ENCODE measurements at regions not wholly inside any gene's neighbourhood (a gene's known extent, or its start where the extent isn't known, plus 50 kb on each side); places are given as distances from the start of the nearest gene placed in this dataset.

GRCh38 chr3:193832833-193833413 lies 239.9 kb downstream of the OPA1 start:
- Histone ChIP-seq H3K4me3 (ENCODE audit: low read depth, low read length) (no peak overlapping the region), H3K36me3 (ENCODE audit: control insufficient read depth in 2 of 2, insufficient read depth in 1 of 2, low read length in 2 of 2) (no peaks in the 10 kb centered on the region), H3K9me3 (ENCODE audit: control insufficient read depth, insufficient read depth, low read depth, low read length) (no peaks in the 10 kb centered on the region), H3K27ac (ENCODE audit: extremely low read depth, low read depth, low read length) (no peak overlapping the region), H3K4me1 (ENCODE audit: control insufficient read depth, insufficient read depth, low read length) (no peaks in the 10 kb centered on the region)
- ChIA-PET POLR2A (no interaction called here), CTCF (no interaction called here)
- 0 out of 2 replicates have a peak, but pooled peaks have one; percentile 43 for TF ChIP-seq ZNF623 (tag by site-specific recombination; IDR thresholded peaks at IDR 0.05)
- TF ChIP-seq, protein P1, sequence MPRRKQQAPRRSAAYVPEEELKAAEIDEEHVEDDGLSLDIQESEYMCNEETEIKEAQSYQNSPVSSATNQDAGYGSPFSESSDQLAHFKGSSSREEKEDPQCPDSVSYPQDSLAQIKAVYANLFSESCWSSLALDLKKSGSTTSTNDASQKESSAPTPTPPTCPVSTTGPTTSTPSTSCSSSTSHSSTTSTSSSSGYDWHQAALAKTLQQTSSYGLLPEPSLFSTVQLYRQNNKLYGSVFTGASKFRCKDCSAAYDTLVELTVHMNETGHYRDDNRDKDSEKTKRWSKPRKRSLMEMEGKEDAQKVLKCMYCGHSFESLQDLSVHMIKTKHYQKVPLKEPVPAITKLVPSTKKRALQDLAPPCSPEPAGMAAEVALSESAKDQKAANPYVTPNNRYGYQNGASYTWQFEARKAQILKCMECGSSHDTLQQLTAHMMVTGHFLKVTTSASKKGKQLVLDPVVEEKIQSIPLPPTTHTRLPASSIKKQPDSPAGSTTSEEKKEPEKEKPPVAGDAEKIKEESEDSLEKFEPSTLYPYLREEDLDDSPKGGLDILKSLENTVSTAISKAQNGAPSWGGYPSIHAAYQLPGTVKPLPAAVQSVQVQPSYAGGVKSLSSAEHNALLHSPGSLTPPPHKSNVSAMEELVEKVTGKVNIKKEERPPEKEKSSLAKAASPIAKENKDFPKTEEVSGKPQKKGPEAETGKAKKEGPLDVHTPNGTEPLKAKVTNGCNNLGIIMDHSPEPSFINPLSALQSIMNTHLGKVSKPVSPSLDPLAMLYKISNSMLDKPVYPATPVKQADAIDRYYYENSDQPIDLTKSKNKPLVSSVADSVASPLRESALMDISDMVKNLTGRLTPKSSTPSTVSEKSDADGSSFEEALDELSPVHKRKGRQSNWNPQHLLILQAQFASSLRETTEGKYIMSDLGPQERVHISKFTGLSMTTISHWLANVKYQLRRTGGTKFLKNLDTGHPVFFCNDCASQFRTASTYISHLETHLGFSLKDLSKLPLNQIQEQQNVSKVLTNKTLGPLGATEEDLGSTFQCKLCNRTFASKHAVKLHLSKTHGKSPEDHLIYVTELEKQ (tag by site-specific recombination; IDR thresholded peaks at IDR 0.05; ENCODE audit: borderline replicate concordance): no peak
- TF ChIP-seq, protein P2, sequence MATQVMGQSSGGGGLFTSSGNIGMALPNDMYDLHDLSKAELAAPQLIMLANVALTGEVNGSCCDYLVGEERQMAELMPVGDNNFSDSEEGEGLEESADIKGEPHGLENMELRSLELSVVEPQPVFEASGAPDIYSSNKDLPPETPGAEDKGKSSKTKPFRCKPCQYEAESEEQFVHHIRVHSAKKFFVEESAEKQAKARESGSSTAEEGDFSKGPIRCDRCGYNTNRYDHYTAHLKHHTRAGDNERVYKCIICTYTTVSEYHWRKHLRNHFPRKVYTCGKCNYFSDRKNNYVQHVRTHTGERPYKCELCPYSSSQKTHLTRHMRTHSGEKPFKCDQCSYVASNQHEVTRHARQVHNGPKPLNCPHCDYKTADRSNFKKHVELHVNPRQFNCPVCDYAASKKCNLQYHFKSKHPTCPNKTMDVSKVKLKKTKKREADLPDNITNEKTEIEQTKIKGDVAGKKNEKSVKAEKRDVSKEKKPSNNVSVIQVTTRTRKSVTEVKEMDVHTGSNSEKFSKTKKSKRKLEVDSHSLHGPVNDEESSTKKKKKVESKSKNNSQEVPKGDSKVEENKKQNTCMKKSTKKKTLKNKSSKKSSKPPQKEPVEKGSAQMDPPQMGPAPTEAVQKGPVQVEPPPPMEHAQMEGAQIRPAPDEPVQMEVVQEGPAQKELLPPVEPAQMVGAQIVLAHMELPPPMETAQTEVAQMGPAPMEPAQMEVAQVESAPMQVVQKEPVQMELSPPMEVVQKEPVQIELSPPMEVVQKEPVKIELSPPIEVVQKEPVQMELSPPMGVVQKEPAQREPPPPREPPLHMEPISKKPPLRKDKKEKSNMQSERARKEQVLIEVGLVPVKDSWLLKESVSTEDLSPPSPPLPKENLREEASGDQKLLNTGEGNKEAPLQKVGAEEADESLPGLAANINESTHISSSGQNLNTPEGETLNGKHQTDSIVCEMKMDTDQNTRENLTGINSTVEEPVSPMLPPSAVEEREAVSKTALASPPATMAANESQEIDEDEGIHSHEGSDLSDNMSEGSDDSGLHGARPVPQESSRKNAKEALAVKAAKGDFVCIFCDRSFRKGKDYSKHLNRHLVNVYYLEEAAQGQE (tag by site-specific recombination; IDR thresholded peaks at IDR 0.05): peak; percentile 61
- TF ChIP-seq ZNF701 (tag by site-specific recombination; IDR thresholded peaks at IDR 0.05): no peak
- TF ChIP-seq ZNF112 (tag by site-specific recombination; IDR thresholded peaks at IDR 0.05): no peak
- no peak for TF ChIP-seq ZNF629 (tag by site-specific recombination; IDR thresholded peaks at IDR 0.05)

DNA sequence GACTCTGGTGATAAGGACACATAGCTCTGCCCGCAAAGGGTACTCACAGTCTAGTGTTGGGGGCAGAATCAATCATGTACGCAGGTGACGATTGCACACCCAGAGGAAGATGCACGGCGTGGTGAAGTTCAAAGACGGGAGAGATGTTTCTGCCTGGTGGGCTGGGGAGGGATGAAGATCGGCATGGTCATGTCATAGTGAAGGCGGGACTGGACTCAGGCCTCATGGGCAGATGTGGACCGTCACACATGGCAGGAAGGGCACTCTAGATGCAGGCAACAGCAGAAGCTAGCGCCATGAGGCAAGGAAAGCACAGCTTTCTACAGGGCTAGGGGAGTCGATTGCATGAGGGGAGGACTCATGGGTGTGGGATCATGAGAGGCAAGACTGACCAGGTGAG lies 240.6 kb downstream of the OPA1 start:
- TF ChIP-seq ZNF510 (tag by site-specific recombination; IDR thresholded peaks at IDR 0.05; ENCODE audit: insufficient replicate concordance): no peak
- TF ChIP-seq ZNF664 (tag by site-specific recombination; IDR thresholded peaks at IDR 0.05): peak; percentile 75; the same call in 1 of the 2 replicates
- TF ChIP-seq, protein P3, sequence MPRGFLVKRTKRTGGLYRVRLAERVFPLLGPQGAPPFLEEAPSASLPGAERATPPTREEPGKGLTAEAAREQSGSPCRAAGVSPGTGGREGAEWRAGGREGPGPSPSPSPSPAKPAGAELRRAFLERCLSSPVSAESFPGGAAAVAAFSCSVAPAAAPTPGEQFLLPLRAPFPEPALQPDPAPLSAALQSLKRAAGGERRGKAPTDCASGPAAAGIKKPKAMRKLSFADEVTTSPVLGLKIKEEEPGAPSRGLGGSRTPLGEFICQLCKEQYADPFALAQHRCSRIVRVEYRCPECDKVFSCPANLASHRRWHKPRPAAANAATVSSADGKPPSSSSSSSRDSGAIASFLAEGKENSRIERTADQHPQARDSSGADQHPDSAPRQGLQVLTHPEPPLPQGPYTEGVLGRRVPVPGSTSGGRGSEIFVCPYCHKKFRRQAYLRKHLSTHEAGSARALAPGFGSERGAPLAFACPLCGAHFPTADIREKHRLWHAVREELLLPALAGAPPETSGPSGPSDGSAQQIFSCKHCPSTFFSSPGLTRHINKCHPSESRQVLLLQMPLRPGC (tag by site-specific recombination; IDR thresholded peaks at IDR 0.05): no peak
- H3K4me3 ChIP-seq (ENCODE audit: low read depth, low read length): no peak overlapping the region
- H3K36me3 ChIP-seq (ENCODE audit: control insufficient read depth in 2 of 2, insufficient read depth in 1 of 2, low read length in 2 of 2): no peaks in the 10 kb centered on the region
- H3K4me1 ChIP-seq (ENCODE audit: control insufficient read depth, insufficient read depth, low read length): no peaks in the 10 kb centered on the region
- H3K27ac ChIP-seq (ENCODE audit: extremely low read depth, low read depth, low read length): no peak overlapping the region
- POLR2A ChIA-PET: no interaction called here
- no peaks in the 10 kb centered on the region for H3K9me3 ChIP-seq (ENCODE audit: control insufficient read depth, insufficient read depth, low read depth, low read length)
- CTCF ChIA-PET: interaction anchor here (0.7 kb wide), 1 partner anchor 11 kb away, joined by 5 read pairs; no protein-coding TSS in a partner anchor

GRCh38 chr3:193835414-193835813 lies 242.4 kb downstream of the OPA1 start:
- CTCF ChIA-PET: no interaction called here

More at GRCh38 chr3:193835414-193835813, 242.4 kb downstream of the OPA1 start:
- no peak for TF ChIP-seq PRDM1 (tag by site-specific recombination; IDR thresholded peaks at IDR 0.05)
- Histone ChIP-seq H3K36me3 (ENCODE audit: control insufficient read depth in 2 of 2, insufficient read depth in 1 of 2, low read length in 2 of 2) (no peaks in the 10 kb centered on the region), H3K27ac (ENCODE audit: extremely low read depth, low read depth, low read length) (no peak overlapping the region), H3K4me3 (ENCODE audit: low read depth, low read length) (no peak overlapping the region), H3K4me1 (ENCODE audit: control insufficient read depth, insufficient read depth, low read length) (no peaks in the 10 kb centered on the region), H3K9me3 (ENCODE audit: control insufficient read depth, insufficient read depth, low read depth, low read length) (no peaks in the 10 kb centered on the region)
- POLR2A ChIA-PET: no interaction called here

All from HEK293 (cell line).